Tibial nerve (tissue), 4 donors: ENCODE measurements at regions not wholly inside any gene's neighbourhood (a gene's known extent, or its start where the extent isn't known, plus 50 kb on each side); places are given as distances from the start of the nearest gene placed in this dataset.

Experiments
- DNase-seq, 2 donors: peaks; one replicate each; pipeline ENCODE4 v3.0.0-alpha.2; 2019; ENCODE audit warnings: low spot score in 2 of 2
- H3K27ac ChIP-seq, 4 donors: fragments of 200-600 bp; sonication (generic) in 3 of 4; one replicate each; pipeline ENCODE4 v1.5.1; 2017 to 2019; ENCODE audit warnings: mild to moderate bottlenecking in 1 of 4
- H3K27me3 ChIP-seq, 2 donors: fragments of 200-600 bp; sonication (generic) in 1 of 2; one replicate each; pipeline versions ENCODE4 v1.5.1 to v1.6.0; 2017 to 2019
- H3K36me3 ChIP-seq, 3 donors: fragments of 200-600 bp; sonication (generic); one replicate each; pipeline ENCODE4 v1.5.1; 2018 to 2019
- H3K4me1 ChIP-seq, 4 donors: fragments of 200-600 bp; sonication (generic) in 3 of 4; one replicate each; pipeline ENCODE4 v1.5.1; 2017 to 2019
- H3K4me3 ChIP-seq, 4 donors: fragments of 200-600 bp; sonication (generic) in 3 of 4; one replicate each; pipeline ENCODE4 v1.5.1; 2017 to 2019; ENCODE audit warnings: mild to moderate bottlenecking in 1 of 4, moderate library complexity in 1 of 4
- H3K9me3 ChIP-seq, 4 donors: fragments of 200-600 bp; sonication (generic) in 3 of 4; one replicate each; pipeline ENCODE4 v1.5.1; 2017 to 2019
- CTCF ChIP-seq, 5 experiments: fragments of 200-600 bp in 3 of 5; fragments of 450-650 bp in 2 of 5; sonication (generic) in 3 of 5; IDR thresholded peaks; one replicate each; pipeline ENCODE4 v1.5.1; 2016 to 2019; ENCODE audit warnings: antibody characterized with exemption in 5 of 5, mild to moderate bottlenecking in 3 of 5, moderate library complexity in 2 of 5
- EP300 ChIP-seq, 2 donors: sonication (generic); formaldehyde crosslinking; IDR thresholded peaks; one replicate each; pipeline ENCODE4 v1.6.1; 2017; ENCODE audit warnings: antibody characterized with exemption in 2 of 2, mild to moderate bottlenecking in 1 of 2
- POLR2A ChIP-seq, 2 donors: fragments of 450-650 bp; IDR thresholded peaks; one replicate each; pipeline ENCODE4 v1.6.1; 2017; ENCODE audit warnings: antibody characterized with exemption in 2 of 2, mild to moderate bottlenecking in 2 of 2, moderate library complexity in 2 of 2
- WGBS, 2 donors: methylation state at CpG; one replicate each; pipeline ENCODE4 v1.1.5; 2018; 5-methylcytosine and 5-hydroxymethylcytosine counted together

GRCh38 chr13:111503905-111504695 lies 183.7 kb downstream of the TEX29 start:
- H3K4me1 ChIP-seq = no peaks in the 10 kb centered on the region

GRCh38 chr13:111505175-111505777 lies 184.8 kb downstream of the TEX29 start:
- Histone ChIP-seq H3K9me3 (peaks cover 0 to 17% (median 0%) of the 10 kb centered on the region in 4 donors), H3K4me3 (no peak overlapping the region), H3K36me3 (no peaks in the 10 kb centered on the region), H3K27me3 (peaks cover 0 to 17% of the 10 kb centered on the region in 2 donors), H3K4me1 (no peaks in the 10 kb centered on the region), H3K27ac (no peak overlapping the region)
- WGBS, 2 donors = 34 to 40% methylated on average over 20 of the region's 20 CpGs
- no peak for DNase-seq
- TF ChIP-seq CTCF (IDR thresholded peaks at IDR 0.05) (no peak), POLR2A (IDR thresholded peaks at IDR 0.05) (no peak), EP300 (IDR thresholded peaks at IDR 0.05) (no peak)

More at GRCh38 chr13:111503905-111504695, 183.7 kb downstream of the TEX29 start:
- Histone ChIP-seq H3K36me3 (no peaks in the 10 kb centered on the region), H3K27me3 (peaks cover 0 to 17% of the 10 kb centered on the region in 2 donors), H3K4me3 (no peak overlapping the region), H3K27ac (no peak overlapping the region), H3K9me3 (peaks cover 0 to 17% (median 0%) of the 10 kb centered on the region in 4 donors)
- WGBS, 2 donors = 79 to 83% methylated on average over 13 of the region's 13 CpGs
- DNase-seq = no peak
- TF ChIP-seq EP300 (IDR thresholded peaks at IDR 0.05) (no peak), CTCF (IDR thresholded peaks at IDR 0.05) (no peak), POLR2A (IDR thresholded peaks at IDR 0.05) (no peak)

- Histone ChIP-seq H3K36me3 (no peaks in the 10 kb centered on the region), H3K4me3 (no peak overlapping the region), H3K27me3 (peaks cover 0 to 17% of the 10 kb centered on the region in 2 donors), H3K4me1 (no peaks in the 10 kb centered on the region), H3K9me3 (peaks cover 0 to 10% (median 0%) of the 10 kb centered on the region in 4 donors), H3K27ac (no peak overlapping the region)
- DNase-seq = no peak
- WGBS, 2 donors = 67 to 74% methylated on average over 6 of the region's 6 CpGs
- no peak for TF ChIP-seq POLR2A (IDR thresholded peaks at IDR 0.05)
- no peak for TF ChIP-seq CTCF (IDR thresholded peaks at IDR 0.05)
- no peak for TF ChIP-seq EP300 (IDR thresholded peaks at IDR 0.05)
Measured at GRCh38 chr13:111506125-111506524, 185.7 kb downstream of the TEX29 start.

GRCh38 chr13:111506621-111507020 lies 186.2 kb downstream of the TEX29 start:
- H3K4me1 ChIP-seq = no peaks in the 10 kb centered on the region
- no peak overlapping the region for H3K27ac ChIP-seq
- H3K4me3 ChIP-seq = no peak overlapping the region
- TF ChIP-seq EP300 (IDR thresholded peaks at IDR 0.05) (no peak), POLR2A (IDR thresholded peaks at IDR 0.05) (no peak), CTCF (IDR thresholded peaks at IDR 0.05) (no peak)
- H3K9me3 ChIP-seq = peaks cover 0 to 5% (median 0%) of the 10 kb centered on the region in 4 donors
- no peaks in the 10 kb centered on the region for H3K36me3 ChIP-seq
- no peak for DNase-seq
- H3K27me3 ChIP-seq = peaks cover 0 to 17% of the 10 kb centered on the region in 2 donors
- WGBS, 2 donors = 79 to 82% methylated on average over 7 of the region's 7 CpGs
